Transverse colon (tissue), 4 donors: ENCODE measurements at regions not wholly inside any gene's neighbourhood (a gene's known extent, or its start where the extent isn't known, plus 50 kb on each side); places are given as distances from the start of the nearest gene placed in this dataset.

ENCODE experiments used
- DNase-seq: peaks from one replicate; pipeline ENCODE4 v3.0.0-alpha.2; 2019
- H3K27ac ChIP-seq, 4 donors: fragments of 200-600 bp; sonication (generic); 2 replicates each; pipeline ENCODE4 v1.5.1; 2016 to 2018; ENCODE audit warnings: inconsistent platforms in 4 of 4
- H3K27me3 ChIP-seq: fragments of 200-600 bp; sonication (generic); 2 replicates; pipeline ENCODE4 v1.5.1; 2017; ENCODE audit warnings: inconsistent platforms
- H3K36me3 ChIP-seq, 4 donors: fragments of 200-600 bp; sonication (generic); 2 replicates each; pipeline ENCODE4 v1.5.1; 2017 to 2019; ENCODE audit warnings: inconsistent platforms in 4 of 4
- H3K4me1 ChIP-seq, 4 donors: fragments of 200-600 bp; sonication (generic); 2 replicates each; pipeline ENCODE4 v1.5.1; 2017 to 2020; ENCODE audit warnings: inconsistent platforms in 4 of 4
- H3K4me3 ChIP-seq, 4 donors: fragments of 200-600 bp; sonication (generic); 1 replicate in 1 of 4; 2 replicates in 3 of 4; pipeline versions ENCODE4 v1.5.1 to v1.6.1; 2017 to 2019; ENCODE audit warnings: inconsistent platforms in 4 of 4
- H3K9me3 ChIP-seq, 2 donors: fragments of 200-600 bp; sonication (generic); 2 replicates each; pipeline ENCODE4 v1.5.1; 2017 to 2019; ENCODE audit warnings: inconsistent platforms in 2 of 2
- EP300 ChIP-seq: sonication (generic); formaldehyde crosslinking; IDR thresholded peaks from one replicate; pipeline ENCODE4 v1.6.1; 2017; ENCODE audit warnings: antibody characterized with exemption, low read depth
- POLR2A ChIP-seq: fragments of 450-650 bp; IDR thresholded peaks from one replicate; pipeline ENCODE4 v1.6.1; 2016; ENCODE audit warnings: antibody characterized with exemption, mild to moderate bottlenecking, moderate library complexity
- POLR2AphosphoS5 ChIP-seq, 3 donors: sonication (generic); formaldehyde crosslinking; IDR thresholded peaks; one replicate each; pipeline ENCODE4 v1.6.1; 2016; ENCODE audit warnings: antibody characterized with exemption in 3 of 3
- WGBS, 2 donors: methylation state at CpG; one replicate each; pipeline ENCODE4 v1.1.5; 2018; ENCODE audit warnings: low coverage in 1 of 2; 5-methylcytosine and 5-hydroxymethylcytosine counted together
- in situ Hi-C, 4 donors: fragments of 200-750 bp; cut with MboI; loops; one replicate each; pipeline versions ENCODE4 v1.15.0 to v1.15.1; 2017; ENCODE audit warnings: low sequenced_read_pairs in 3 of 4, low pct_ligation_motif_present in 1 of 4, low pct_unique_long_range_greater_than_20kb in 1 of 4
- intact Hi-C: fragments of 100-400 bp; cut with DNase I; formaldehyde crosslinking; loops from one replicate; pipeline ENCODE4 v1.15.1; 2023; ENCODE audit warnings: low total_unique reads
- TF ChIP-seq, protein P1 (sequence below), 5 experiments: fragments of 200-600 bp in 3 of 5; fragments of 450-650 bp in 2 of 5; sonication (generic) in 3 of 5; IDR thresholded peaks; 1 replicate in 2 of 5; 2 replicates in 3 of 5; pipeline ENCODE4 v1.5.1; 2016 to 2017; ENCODE audit warnings: antibody characterized with exemption in 5 of 5, inconsistent platforms in 3 of 5, mild to moderate bottlenecking in 2 of 5, moderate library complexity in 1 of 5

DNA sequence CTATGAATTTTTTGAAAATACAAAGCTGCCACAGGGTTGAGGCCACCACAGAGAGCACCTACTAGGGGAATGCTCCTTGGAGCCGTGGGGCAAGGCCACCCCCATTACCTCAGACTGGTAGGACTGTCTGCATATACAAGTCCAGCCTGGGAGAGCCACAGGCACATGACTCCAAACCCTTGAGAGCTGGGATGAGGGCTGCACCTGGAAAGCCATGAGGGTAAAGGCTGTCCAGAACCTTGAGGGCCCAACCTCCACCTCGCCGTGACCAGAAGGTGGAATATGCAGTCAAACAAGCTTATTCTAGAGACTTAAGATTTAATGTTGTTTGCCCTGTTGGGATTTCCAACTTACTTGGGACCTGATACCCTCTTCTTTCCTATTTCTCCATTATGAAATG lies 69.5 kb upstream of the TSLP start:
- H3K4me1 ChIP-seq: no peaks in the 10 kb centered on the region
- H3K27ac ChIP-seq: no peak overlapping the region
- 72% methylated on average over 3 of the region's 3 CpGs; no CpG with 5 or more reads in 1 of the 2 donors for WGBS, 2 donors
- no peak for DNase-seq
- no peak for TF ChIP-seq POLR2A
- no peak for TF ChIP-seq POLR2AphosphoS5 (IDR thresholded peaks at IDR 0.05)
- TF ChIP-seq, protein P1, sequence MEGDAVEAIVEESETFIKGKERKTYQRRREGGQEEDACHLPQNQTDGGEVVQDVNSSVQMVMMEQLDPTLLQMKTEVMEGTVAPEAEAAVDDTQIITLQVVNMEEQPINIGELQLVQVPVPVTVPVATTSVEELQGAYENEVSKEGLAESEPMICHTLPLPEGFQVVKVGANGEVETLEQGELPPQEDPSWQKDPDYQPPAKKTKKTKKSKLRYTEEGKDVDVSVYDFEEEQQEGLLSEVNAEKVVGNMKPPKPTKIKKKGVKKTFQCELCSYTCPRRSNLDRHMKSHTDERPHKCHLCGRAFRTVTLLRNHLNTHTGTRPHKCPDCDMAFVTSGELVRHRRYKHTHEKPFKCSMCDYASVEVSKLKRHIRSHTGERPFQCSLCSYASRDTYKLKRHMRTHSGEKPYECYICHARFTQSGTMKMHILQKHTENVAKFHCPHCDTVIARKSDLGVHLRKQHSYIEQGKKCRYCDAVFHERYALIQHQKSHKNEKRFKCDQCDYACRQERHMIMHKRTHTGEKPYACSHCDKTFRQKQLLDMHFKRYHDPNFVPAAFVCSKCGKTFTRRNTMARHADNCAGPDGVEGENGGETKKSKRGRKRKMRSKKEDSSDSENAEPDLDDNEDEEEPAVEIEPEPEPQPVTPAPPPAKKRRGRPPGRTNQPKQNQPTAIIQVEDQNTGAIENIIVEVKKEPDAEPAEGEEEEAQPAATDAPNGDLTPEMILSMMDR (IDR thresholded peaks at IDR 0.05): no peak
- TF ChIP-seq EP300: no peak
- H3K36me3 ChIP-seq: no peaks in the 10 kb centered on the region
- in situ Hi-C loops: no loop called here
- no peak overlapping the region for H3K4me3 ChIP-seq
- H3K9me3 ChIP-seq: no peaks in the 10 kb centered on the region
- no peaks in the 10 kb centered on the region for H3K27me3 ChIP-seq
- intact Hi-C loops: no loop called here

DNA sequence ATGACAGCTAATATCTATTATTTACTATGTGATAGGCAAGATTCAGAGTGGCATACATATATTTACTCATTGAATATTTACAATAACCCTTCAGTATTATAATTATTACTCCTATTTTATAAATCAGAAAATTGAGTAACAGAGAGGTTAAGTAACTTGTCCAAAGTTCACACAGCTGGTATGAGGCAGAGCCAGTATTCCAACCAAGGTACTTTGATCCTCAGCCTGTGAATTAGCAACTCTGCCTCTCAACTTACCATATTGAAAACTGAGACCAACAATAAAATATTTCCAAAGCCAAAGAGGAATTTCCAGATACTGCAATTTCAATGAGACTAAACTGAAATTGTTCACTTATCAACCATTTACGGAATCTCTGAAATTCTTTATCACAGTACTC lies 67.9 kb upstream of the TSLP start:
- intact Hi-C loops (no loop called here), in situ Hi-C loops (no loop called here)
- TF ChIP-seq POLR2AphosphoS5 (IDR thresholded peaks at IDR 0.05): no peak
- TF ChIP-seq, protein P1 (IDR thresholded peaks at IDR 0.05): no peak
- TF ChIP-seq POLR2A: no peak
- TF ChIP-seq EP300: no peak
- no peak overlapping the region for H3K4me3 ChIP-seq
- H3K36me3 ChIP-seq: no peaks in the 10 kb centered on the region
- no peaks in the 10 kb centered on the region for H3K9me3 ChIP-seq
- WGBS, 2 donors: 89 to 100% methylated on average over 1 of the region's 1 CpG
- no peaks in the 10 kb centered on the region for H3K27me3 ChIP-seq
- no peaks in the 10 kb centered on the region for H3K4me1 ChIP-seq
- H3K27ac ChIP-seq: no peak overlapping the region
- no peak for DNase-seq

- no peaks in the 10 kb centered on the region for H3K4me1 ChIP-seq
- DNase-seq: no peak
- no peak overlapping the region for H3K27ac ChIP-seq
- no peaks in the 10 kb centered on the region for H3K36me3 ChIP-seq
- H3K27me3 ChIP-seq: no peaks in the 10 kb centered on the region
- intact Hi-C loops: no loop called here
- WGBS, 2 donors: 67 to 72% methylated on average over 3 to 9 of the region's 9 CpGs
- H3K4me3 ChIP-seq: no peak overlapping the region
- H3K9me3 ChIP-seq: no peaks in the 10 kb centered on the region
- TF ChIP-seq POLR2AphosphoS5 (IDR thresholded peaks at IDR 0.05) (no peak), POLR2A (no peak), EP300 (no peak)
- TF ChIP-seq, protein P1 (IDR thresholded peaks at IDR 0.05): no peak
- in situ Hi-C loops: no loop called here
Measured at GRCh38 chr5:111004291-111004690, 67.2 kb upstream of the TSLP start.

DNA sequence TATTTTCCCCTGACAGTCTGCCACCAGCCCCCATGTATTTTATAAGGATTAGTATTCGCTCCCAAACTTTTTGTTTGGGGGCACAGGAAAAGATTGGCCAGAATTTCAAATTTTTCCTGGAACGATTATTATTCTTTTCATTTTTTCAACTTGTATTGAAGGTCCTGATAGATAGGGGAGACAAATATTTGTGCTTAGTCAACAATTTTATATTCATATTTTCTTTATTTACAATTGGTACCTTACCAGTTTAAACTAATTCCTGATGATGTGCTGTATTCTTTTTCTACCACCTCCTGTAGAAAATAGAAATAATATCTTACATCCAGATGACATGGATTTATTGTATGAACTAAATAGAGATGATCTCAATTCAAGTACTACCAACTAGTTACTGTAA lies 60.7 kb upstream of the TSLP start:
- TF ChIP-seq POLR2AphosphoS5 (IDR thresholded peaks at IDR 0.05): no peak
- WGBS, 2 donors: 58 to 94% methylated on average over 2 of the region's 2 CpGs
- H3K9me3 ChIP-seq: no peaks in the 10 kb centered on the region
- intact Hi-C loops: no loop called here
- no peak for DNase-seq
- H3K36me3 ChIP-seq: no peaks in the 10 kb centered on the region
- H3K4me1 ChIP-seq: no peaks in the 10 kb centered on the region
- H3K27ac ChIP-seq: no peak overlapping the region
- no peak overlapping the region for H3K4me3 ChIP-seq
- H3K27me3 ChIP-seq: no peaks in the 10 kb centered on the region
- in situ Hi-C loops: no loop called here

- DNase-seq: no peak
- intact Hi-C loops (no loop called here), in situ Hi-C loops (no loop called here)
- no peaks in the 10 kb centered on the region for H3K4me1 ChIP-seq
- H3K36me3 ChIP-seq: no peaks in the 10 kb centered on the region
- no peak overlapping the region for H3K4me3 ChIP-seq
- no peaks in the 10 kb centered on the region for H3K9me3 ChIP-seq
- no peaks in the 10 kb centered on the region for H3K27me3 ChIP-seq
- 56 to 60% methylated on average over 1 of the region's 1 CpG for WGBS, 2 donors
- TF ChIP-seq POLR2AphosphoS5 (IDR thresholded peaks at IDR 0.05): no peak
- TF ChIP-seq, protein P1 (IDR thresholded peaks at IDR 0.05): no peak
- no peak for TF ChIP-seq EP300
- no peak for TF ChIP-seq POLR2A
- no peak overlapping the region for H3K27ac ChIP-seq
Measured at GRCh38 chr5:111013011-111013410, 58.5 kb upstream of the TSLP start.
